HT1080 (cell line): ENCODE measurements at regions not wholly inside any gene's neighbourhood (a gene's known extent, or its start where the extent isn't known, plus 50 kb on each side); places are given as distances from the start of the nearest gene placed in this dataset.

ENCODE experiments used
- DNase-seq: peaks from one replicate; pipeline ENCODE4 v3.0.0-alpha.2; 2015; ENCODE audit warnings: low read depth

DNA sequence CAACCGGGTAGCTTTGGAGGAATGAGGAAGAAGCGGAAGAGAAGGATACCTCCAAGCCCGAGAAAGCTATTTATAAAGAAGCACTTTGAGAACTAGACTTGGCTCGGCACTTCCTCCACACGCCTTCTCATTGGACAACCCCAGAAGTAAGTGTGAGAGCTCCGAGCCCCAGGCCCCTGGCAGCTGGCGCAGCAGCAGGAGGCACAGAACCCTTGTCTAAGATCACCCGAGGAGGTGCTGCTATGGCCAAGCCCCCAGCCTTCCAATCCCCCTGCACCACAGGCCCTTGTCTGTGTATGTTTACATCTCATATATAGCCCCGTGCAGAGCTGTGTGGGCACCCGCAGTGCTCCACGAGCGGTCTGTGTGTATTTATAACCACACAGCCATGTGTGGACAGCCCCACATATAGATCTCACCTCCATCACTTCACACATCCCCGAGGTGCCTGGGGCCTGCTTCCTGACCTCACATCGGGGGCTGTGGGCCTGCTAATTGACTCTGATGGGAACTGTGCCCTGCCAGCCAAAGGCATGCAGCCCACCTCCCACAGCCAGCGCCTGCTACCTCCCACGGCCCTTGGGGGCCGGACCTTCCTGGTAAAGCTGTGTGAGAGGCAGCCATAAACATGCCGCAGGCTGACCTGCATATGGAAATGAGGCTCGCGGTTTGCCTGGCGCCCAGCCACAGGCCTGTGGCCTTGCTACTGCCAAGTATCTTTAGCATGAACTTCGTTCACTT lies 96.1 kb downstream of the C17orf67 start:
- DNase-seq, result peak; percentile 38

- DNase-seq, result no peak
Observed at GRCh38 chr17:56739376-56739775, 94.3 kb downstream of the C17orf67 start.

- no peak for DNase-seq
Observed at GRCh38 chr17:56739776-56740175, 93.9 kb downstream of the C17orf67 start.

DNA sequence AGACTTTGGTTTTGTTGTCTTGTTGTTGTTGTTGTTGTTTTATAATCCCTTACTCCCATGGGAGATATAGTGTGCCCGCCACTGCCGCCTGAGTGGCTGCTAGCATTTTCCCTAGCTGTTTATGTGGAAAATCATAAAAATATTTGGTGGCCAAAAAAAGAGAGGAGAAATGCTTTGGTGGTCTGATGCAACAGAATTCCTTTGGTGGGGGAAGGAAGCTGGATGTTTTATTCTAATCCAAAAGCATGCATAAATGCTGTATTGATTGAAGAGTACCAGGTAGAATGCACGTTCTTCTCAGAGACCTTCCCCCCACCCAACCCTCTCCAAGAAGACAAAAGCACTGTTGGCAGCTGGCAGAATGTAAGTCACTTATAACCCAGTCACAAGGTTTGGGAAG lies 93.2 kb downstream of the C17orf67 start:
- DNase-seq, result no peak
